ENCODE measurements at regions not wholly inside any gene's neighbourhood (a gene's known extent, or its start where the extent isn't known, plus 50 kb on each side); places are given as distances from the start of the nearest gene placed in this dataset.
A peak's percentile ranks its signal among the peaks of the same experiment; 100 is the strongest.

- no TSS peak for BruUV-seq (replicated peaks)
- Histone ChIP-seq H3K36me3 (ENCODE audit: low read depth, low read length) (no peaks in the 10 kb centered on the region), H3K79me2 (ENCODE audit: low read length) (no peaks in the 10 kb centered on the region), H3K9ac (ENCODE audit: low read length) (no peak overlapping the region), H3K9me2 (replicated peaks; ENCODE audit: low read length) (no peaks in the 10 kb centered on the region), H3K27ac (ENCODE audit: low read length) (no peak overlapping the region), H2AFZ (ENCODE audit: low read length) (no peak overlapping the region), H3K4me1 (ENCODE audit: insufficient read depth, low read length) (no peaks in the 10 kb centered on the region), H3K27me3 (ENCODE audit: low read length) (peaks cover 31% of the 10 kb centered on the region; the same call in 1 of the 2 replicates), H3F3A (ENCODE audit: low read length, unreplicated experiment) (no peaks in the 10 kb centered on the region), H3K4me2 (ENCODE audit: low read length) (peak overlapping the region; percentile 40; the same call in 1 of the 2 replicates), H3K9me3 (ENCODE audit: low read length) (no peaks in the 10 kb centered on the region), H4K20me1 (ENCODE audit: low read length) (no peaks in the 10 kb centered on the region), H3K4me3 (ENCODE audit: low read length) (no peak overlapping the region)
- intact Hi-C loops (cut with micrococcal nuclease) = loop anchor here (10.0 kb wide), 1 partner anchor 135 kb away; no protein-coding TSS in a partner anchor
- DNase-seq (no peak), ATAC-seq (no peak)
- TF ChIP-seq EZH2phosphoT487 (IDR thresholded peaks at IDR 0.05; ENCODE audit: borderline replicate concordance, low read length) (no peak), EZH2 (IDR thresholded peaks at IDR 0.05; ENCODE audit: low read length, unreplicated experiment) (no peak), CTCF (conservative IDR thresholded peaks at IDR 0.05; ENCODE audit: low read depth, low read length) (no peak)
- ChIA-PET POLR2A (ENCODE audit: unreplicated experiment) (no interaction called here), CTCF (no interaction called here)
These were observed 241.6 kb upstream of the AZI2 start for GRCh38 chr3:28590216-28590615.

GRCh38 chr3:28590860-28591259 lies 242.2 kb upstream of the AZI2 start:
- Histone ChIP-seq H3K36me3 (ENCODE audit: low read depth, low read length) (no peaks in the 10 kb centered on the region), H3K9me2 (replicated peaks; ENCODE audit: low read length) (no peaks in the 10 kb centered on the region), H3K9ac (ENCODE audit: low read length) (no peak overlapping the region), H3K79me2 (ENCODE audit: low read length) (no peaks in the 10 kb centered on the region), H3K9me3 (ENCODE audit: low read length) (no peaks in the 10 kb centered on the region), H3K4me2 (ENCODE audit: low read length) (peak overlapping the region; percentile 40; the same call in 1 of the 2 replicates), H3F3A (ENCODE audit: low read length, unreplicated experiment) (no peaks in the 10 kb centered on the region), H3K27me3 (ENCODE audit: low read length) (peaks cover 31% of the 10 kb centered on the region; the same call in 1 of the 2 replicates), H2AFZ (ENCODE audit: low read length) (no peak overlapping the region), H3K4me1 (ENCODE audit: insufficient read depth, low read length) (no peaks in the 10 kb centered on the region), H3K27ac (ENCODE audit: low read length) (no peak overlapping the region), H4K20me1 (ENCODE audit: low read length) (no peaks in the 10 kb centered on the region), H3K4me3 (ENCODE audit: low read length) (no peak overlapping the region)
- intact Hi-C loops (cut with micrococcal nuclease) = loop anchor here (10.0 kb wide), 1 partner anchor 134 kb away; no protein-coding TSS in a partner anchor
- no TSS peak for BruUV-seq (replicated peaks)
- ChIA-PET CTCF (no interaction called here), POLR2A (ENCODE audit: unreplicated experiment) (no interaction called here)
- TF ChIP-seq EZH2 (IDR thresholded peaks at IDR 0.05; ENCODE audit: low read length, unreplicated experiment) = no peak
- no peak for TF ChIP-seq EZH2phosphoT487 (IDR thresholded peaks at IDR 0.05; ENCODE audit: borderline replicate concordance, low read length)
- no peak for TF ChIP-seq CTCF (conservative IDR thresholded peaks at IDR 0.05; ENCODE audit: low read depth, low read length)
- no peak for DNase-seq
- ATAC-seq = no peak

GRCh38 chr3:28595372-28595771 lies 246.7 kb upstream of the AZI2 start:
- POLR2A ChIA-PET (ENCODE audit: unreplicated experiment) = no interaction called here
- TF ChIP-seq CTCF (conservative IDR thresholded peaks at IDR 0.05; ENCODE audit: low read depth, low read length) (no peak), EZH2 (IDR thresholded peaks at IDR 0.05; ENCODE audit: low read length, unreplicated experiment) (no peak), EZH2phosphoT487 (IDR thresholded peaks at IDR 0.05; ENCODE audit: borderline replicate concordance, low read length) (no peak)
- no peaks in the 10 kb centered on the region for H3K9me2 ChIP-seq (replicated peaks; ENCODE audit: low read length)
- H2AFZ ChIP-seq (ENCODE audit: low read length) = no peak overlapping the region
- CTCF ChIA-PET = no interaction called here
- H3K36me3 ChIP-seq (ENCODE audit: low read depth, low read length) = no peaks in the 10 kb centered on the region
- H3K27ac ChIP-seq (ENCODE audit: low read length) = no peak overlapping the region
- H3K79me2 ChIP-seq (ENCODE audit: low read length) = no peaks in the 10 kb centered on the region
- no peaks in the 10 kb centered on the region for H3K4me1 ChIP-seq (ENCODE audit: insufficient read depth, low read length)
- no peaks in the 10 kb centered on the region for H3F3A ChIP-seq (ENCODE audit: low read length, unreplicated experiment)
- peaks cover 48% of the 10 kb centered on the region for H3K27me3 ChIP-seq (ENCODE audit: low read length)
- H3K4me2 ChIP-seq (ENCODE audit: low read length) = no peak overlapping the region
- intact Hi-C loops (cut with micrococcal nuclease) = loop anchor here (10.0 kb wide), 1 partner anchor 129 kb away; no protein-coding TSS in a partner anchor
- ATAC-seq (no peak), DNase-seq (peak; percentile 24)
- H3K4me3 ChIP-seq (ENCODE audit: low read length) = no peak overlapping the region
- no peaks in the 10 kb centered on the region for H3K9me3 ChIP-seq (ENCODE audit: low read length)
- H4K20me1 ChIP-seq (ENCODE audit: low read length) = no peaks in the 10 kb centered on the region
- H3K9ac ChIP-seq (ENCODE audit: low read length) = no peak overlapping the region
- no TSS peak for BruUV-seq (replicated peaks)
